GM18505 (cell line): ENCODE measurements at regions not wholly inside any gene's neighbourhood (a gene's known extent, or its start where the extent isn't known, plus 50 kb on each side); places are given as distances from the start of the nearest gene placed in this dataset.

Source experiments
- ATAC-seq: cut with Tn5 transposase; IDR thresholded peaks from one replicate; pipeline ENCODE4 v1.9.1; 2021; ENCODE audit not compliant: unreplicated experiment
- POLR2A ChIP-seq: IDR thresholded peaks from 4 replicates; pipeline ENCODE4 v1.6.1; 2011; ENCODE audit warnings: borderline replicate concordance; ENCODE audit not compliant: insufficient read depth, insufficient read length; ENCODE audit errors: extremely low read depth

GRCh38 chr2:60324536-60324935 lies 228.9 kb downstream of the BCL11A start:
- no peak for ATAC-seq
- TF ChIP-seq POLR2A, result no peak

- no peak for TF ChIP-seq POLR2A
- no peak for ATAC-seq
Observed at GRCh38 chr2:60321816-60322215, 231.6 kb downstream of the BCL11A start.

GRCh38 chr2:60320724-60321123 lies 232.7 kb downstream of the BCL11A start:
- TF ChIP-seq POLR2A, result no peak
- ATAC-seq, result no peak

GRCh38 chr2:60319031-60319547 lies 234.4 kb downstream of the BCL11A start:
- no peak for TF ChIP-seq POLR2A
- no peak for ATAC-seq

GRCh38 chr2:60318544-60318943 lies 234.9 kb downstream of the BCL11A start:
- no peak for TF ChIP-seq POLR2A
- no peak for ATAC-seq

GRCh38 chr2:60317844-60318243 lies 235.6 kb downstream of the BCL11A start:
- peak; percentile 75 for ATAC-seq
- TF ChIP-seq POLR2A, result peak; percentile 28

GRCh38 chr2:60317034-60317386 lies 236.4 kb downstream of the BCL11A start:
- no peak for ATAC-seq
- TF ChIP-seq POLR2A, result no peak

GRCh38 chr2:60316381-60317033 lies 236.9 kb downstream of the BCL11A start:
- no peak for ATAC-seq
- TF ChIP-seq POLR2A, result no peak

GRCh38 chr2:60313470-60314172 lies 239.8 kb downstream of the BCL11A start:
- TF ChIP-seq POLR2A, result no peak
- ATAC-seq, result no peak

- no peak for TF ChIP-seq POLR2A
- peak; percentile 65 for ATAC-seq
Observed at GRCh38 chr2:60312618-60313017, 240.8 kb downstream of the BCL11A start.

- TF ChIP-seq POLR2A, result no peak
- ATAC-seq, result peak; percentile 62
Observed at GRCh38 chr2:60311524-60311923, 241.9 kb downstream of the BCL11A start.

GRCh38 chr2:60309941-60310660 lies 243.4 kb downstream of the BCL11A start:
- TF ChIP-seq POLR2A, result no peak
- ATAC-seq, result no peak

GRCh38 chr2:60309336-60309735 lies 244.1 kb downstream of the BCL11A start:
- no peak for ATAC-seq
- no peak for TF ChIP-seq POLR2A
